NCI-H345 treated with DMSO at 0.1 percent for 48 hours (cell line): ENCODE measurements at regions not wholly inside any gene's neighbourhood (a gene's known extent, or its start where the extent isn't known, plus 50 kb on each side); places are given as distances from the start of the nearest gene placed in this dataset.

Experiments used
- DNase-seq: peaks from one replicate; lab custom pipeline; 2025; ENCODE audit not compliant: unreplicated experiment; lab: John Stamatoyannopoulos, UW

DNA sequence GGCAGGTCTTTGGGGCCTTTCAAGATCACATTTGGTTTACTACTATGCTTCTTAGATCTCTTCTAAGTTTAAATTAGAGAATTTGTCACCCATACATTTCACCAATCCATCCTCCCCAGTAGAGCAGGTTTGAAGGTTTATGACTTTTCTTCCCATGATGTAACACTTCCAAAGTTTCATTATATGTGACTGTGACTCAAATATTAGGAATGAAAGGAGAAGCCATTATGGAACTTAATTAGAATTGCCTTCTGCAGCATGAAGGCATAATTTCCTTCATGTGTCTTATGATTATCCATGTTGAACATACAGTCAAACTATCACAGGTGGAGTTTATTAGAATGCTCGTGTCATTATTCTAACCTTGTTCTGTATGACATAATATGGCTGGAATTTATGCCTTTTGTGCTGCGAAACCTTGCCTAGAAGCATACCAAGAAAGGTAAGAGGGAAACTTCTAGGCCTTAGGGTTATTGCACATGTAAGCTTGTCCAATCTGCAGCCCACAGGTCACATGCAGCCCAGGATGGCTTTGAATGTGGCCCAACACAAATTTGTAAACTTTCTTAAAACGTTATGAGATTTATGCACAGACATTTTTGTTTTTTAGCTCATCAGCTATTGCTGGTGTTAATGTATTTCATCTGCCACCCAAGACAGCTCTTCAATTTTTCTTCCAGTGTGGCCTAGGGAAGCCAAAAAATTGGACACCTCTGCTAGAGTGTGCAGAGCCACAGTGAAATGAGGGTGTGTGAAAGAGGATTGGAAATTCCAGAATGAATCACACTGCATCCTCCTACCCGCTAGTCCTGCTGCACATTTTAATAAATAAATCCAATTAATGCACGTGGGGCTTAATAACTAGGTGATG is 133.6 kb downstream of the TMEM26 start:
- DNase-seq, result no peak

DNA sequence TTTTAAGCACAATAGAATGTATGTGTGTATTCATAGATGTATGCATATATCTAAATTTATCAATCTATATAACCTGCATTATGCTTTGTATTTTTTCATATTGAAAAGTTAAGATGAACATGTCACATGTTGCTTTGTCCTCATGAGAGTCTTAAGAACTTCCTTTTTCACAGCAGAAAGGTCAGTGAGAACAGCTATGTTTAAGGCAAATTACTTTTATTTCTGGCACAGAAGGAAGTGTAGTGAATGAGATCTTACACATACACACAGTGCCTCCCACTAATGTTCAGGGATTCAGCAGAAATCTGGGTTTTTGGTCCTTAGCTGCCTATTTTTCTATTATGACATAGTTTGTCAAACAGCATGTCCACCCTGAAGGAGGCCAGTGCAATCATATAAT is 134.8 kb downstream of the TMEM26 start:
- DNase-seq, result no peak

- DNase-seq, result no peak
These were observed 135.5 kb downstream of the TMEM26 start for GRCh38 chr10:61317706-61318105.

DNA sequence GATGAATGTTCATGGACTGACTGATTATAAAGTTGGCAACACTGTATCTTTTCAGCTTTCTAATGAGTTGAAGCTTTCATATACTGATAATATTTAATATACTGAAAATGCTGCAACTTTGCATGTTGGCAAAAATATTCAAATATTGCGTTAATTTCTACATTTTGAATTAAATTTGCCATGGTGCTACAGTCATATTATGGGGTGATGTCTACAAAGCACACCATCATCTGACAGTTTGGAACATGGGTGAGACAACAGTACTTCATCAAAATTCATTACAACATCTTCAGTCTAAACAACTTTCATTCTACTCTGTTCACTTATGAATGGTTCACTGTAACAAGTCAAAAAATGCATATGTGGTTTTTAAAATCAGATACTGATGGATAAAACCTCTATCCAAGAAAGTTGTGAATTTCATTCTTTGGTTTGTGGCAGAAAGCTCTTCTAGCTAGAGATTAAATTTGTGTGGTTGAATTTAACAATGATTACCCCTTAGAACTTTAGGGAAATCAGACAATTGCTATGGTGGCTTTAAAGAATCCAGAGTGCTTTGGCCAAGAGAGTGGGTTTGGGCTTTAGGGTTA is 136.4 kb downstream of the TMEM26 start:
- no peak for DNase-seq

DNA sequence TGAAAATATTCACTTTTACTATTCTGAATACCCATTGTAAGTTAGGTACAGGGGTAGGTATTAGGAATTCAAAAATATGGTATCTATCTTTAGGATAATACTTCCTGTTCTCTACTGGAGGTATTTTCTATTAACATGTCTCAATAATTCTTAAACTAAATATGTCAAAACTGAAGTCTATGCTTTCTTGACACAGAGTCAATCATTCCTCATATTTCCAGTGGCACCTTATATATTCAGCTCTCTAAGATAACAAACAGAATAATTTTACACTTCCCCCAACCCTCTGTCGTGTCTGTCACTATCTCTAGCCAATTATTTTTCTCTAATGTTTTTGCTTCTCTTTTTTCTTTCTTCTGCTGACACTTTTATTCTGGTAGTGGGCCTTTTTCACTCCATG is 138.9 kb downstream of the TMEM26 start:
- DNase-seq, result no peak

DNA sequence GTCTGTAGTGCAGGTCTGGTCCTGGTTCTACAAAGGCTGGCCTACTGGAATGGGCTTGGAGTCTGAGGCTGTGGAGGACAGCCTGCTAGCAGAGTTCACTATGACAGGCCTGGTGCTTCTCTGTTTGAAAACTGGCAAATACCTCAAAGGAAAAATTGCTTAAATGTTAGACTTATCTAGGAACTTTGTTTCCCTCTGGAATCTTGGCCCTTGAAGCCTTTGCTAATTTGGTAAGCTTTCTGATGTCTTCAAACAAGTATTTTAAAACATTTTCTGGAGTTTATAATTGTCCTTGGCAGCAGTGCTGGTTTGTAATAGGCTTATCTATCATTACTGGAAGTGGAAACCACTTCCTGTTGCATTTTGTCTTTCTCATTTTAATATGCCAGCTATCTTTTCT is 139.7 kb downstream of the TMEM26 start:
- no peak for DNase-seq

GRCh38 chr10:61304746-61305145 is 148.4 kb downstream of the TMEM26 start:
- no peak for DNase-seq

GRCh38 chr10:61302124-61302523 is 151.1 kb downstream of the TMEM26 start:
- DNase-seq, result no peak

DNA sequence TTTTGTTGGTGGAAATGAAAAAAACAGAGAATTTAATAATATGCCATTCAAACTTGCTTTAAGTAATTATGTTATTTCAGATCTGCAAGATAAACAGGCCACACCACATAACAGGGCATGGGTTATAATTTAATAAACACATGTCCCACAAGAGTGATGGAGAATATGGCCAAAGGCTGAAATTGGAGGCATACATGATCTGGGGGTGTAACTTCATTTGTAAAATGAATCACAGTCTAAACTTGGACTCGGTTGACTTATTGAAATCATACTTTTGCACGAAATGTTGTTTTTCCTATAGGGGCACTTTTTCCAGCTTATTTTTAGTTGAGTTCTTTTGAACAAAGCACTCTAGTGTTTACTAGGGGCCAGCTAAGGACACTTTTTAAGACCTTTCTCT is 151.6 kb downstream of the TMEM26 start:
- DNase-seq, result no peak

GRCh38 chr10:61299841-61300240 is 153.3 kb downstream of the TMEM26 start:
- no peak for DNase-seq

DNA sequence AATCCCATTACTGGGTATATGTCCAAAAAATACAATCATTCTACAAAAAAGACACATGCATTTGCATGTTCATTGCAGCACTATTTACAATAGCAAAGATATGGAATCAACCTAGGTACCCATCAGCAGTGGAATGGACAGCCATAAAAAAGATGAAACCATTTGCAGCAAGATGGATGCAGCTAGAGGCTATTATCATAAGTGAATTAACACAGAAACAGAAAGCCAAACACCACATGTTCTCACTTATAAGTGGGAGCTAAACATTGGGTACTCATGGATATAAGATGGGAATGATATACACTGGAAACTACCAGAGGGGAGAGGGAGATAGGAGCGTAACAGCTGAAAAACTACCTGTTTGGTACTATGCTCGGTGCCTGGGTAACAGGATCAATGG is 154.0 kb downstream of the TMEM26 start:
- no peak for DNase-seq

- no peak for DNase-seq
These were observed 155.0 kb downstream of the TMEM26 start for GRCh38 chr10:61298194-61298593.

DNA sequence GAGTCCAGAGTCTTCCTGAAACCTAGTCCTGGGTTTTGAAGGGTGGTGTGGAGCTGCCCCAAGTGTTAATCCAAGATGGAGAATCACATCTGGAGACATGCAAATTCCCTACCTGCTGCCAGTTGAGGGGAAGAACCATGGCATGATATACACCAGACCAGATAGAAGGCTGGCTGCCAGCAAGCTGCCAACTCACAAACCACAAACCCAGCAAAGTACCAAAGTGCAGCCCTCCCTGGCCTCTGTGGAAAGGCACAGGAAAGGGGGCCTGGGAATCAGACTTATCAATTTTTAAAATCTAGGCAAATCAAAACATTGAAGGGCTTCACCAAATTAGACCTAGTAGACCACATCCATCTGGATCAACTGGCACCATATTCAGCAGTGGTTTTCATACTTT is 157.0 kb downstream of the TMEM26 start:
- DNase-seq, result no peak

DNA sequence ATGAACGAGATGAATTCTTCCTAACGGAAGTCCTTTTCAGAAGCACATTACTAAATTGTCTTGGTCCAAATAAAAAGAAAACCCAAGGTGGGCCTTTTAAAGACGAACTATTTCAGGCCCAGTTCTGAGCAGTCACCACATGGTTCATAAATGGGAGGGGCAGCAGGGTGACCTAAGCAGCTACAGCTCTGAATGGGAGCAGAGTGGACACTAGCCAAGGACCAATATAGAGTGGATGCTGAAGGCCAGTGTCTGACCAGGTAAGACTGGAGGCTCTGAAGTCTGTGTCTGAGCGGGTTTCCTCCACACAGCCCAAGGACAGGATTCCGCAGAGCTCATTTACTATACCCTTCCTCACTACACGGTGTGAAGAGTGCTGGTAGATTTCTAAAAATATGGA is 159.1 kb downstream of the TMEM26 start:
- no peak for DNase-seq

DNA sequence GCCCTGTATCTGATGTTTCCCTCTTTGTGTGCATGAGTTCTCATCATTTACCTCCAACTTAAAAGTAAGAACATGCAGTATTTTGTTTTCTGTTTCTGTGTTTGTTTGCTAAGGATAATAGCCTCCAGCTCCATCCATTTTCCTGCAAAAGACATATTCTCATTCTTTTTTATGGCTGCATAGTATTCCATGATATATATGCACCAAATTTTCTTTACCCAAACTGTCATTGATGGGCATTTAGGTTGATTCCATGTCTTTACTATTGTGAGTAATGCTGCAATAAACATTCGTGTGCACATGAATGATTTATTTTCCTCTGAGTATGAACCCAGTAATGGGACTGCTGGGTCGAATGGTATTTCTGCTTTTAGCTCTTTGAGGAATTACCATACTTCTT is 163.4 kb downstream of the TMEM26 start:
- DNase-seq, result no peak

- DNase-seq, result no peak
These were observed 166.5 kb downstream of the TMEM26 start for GRCh38 chr10:61286686-61287085.

GRCh38 chr10:61285749-61286148 is 167.4 kb downstream of the TMEM26 start:
- DNase-seq, result no peak

DNA sequence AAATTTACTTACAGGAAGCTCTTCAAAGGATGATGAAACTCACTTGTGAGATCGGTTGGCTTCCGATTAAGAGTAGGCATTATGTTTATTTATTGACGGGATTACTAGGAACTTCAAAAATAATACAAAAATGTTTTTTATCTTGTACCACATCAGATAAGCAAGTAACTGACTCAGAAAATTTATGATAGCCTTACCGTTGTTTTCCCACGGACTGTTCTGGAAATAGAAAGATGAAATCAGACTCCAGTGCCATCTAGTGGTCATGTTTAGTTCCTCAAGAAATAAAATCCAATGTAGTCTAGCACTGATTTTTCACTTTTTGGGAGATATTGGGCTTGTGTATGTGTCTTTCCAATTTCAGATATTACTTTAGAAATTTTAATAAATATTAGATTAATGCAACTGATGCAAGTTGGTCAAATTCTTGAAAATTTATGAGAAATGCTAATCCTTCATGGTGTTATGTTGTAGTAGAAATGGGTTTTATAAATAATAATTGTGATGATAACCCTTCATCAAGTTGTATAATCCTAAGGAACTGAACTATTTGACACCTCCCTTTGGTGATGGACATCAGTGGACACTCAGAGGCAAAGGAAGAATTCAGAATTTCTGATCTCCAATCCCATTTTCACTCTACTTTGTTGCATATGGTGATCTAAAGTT is 168.8 kb downstream of the TMEM26 start:
- DNase-seq, result peak; percentile 19

DNA sequence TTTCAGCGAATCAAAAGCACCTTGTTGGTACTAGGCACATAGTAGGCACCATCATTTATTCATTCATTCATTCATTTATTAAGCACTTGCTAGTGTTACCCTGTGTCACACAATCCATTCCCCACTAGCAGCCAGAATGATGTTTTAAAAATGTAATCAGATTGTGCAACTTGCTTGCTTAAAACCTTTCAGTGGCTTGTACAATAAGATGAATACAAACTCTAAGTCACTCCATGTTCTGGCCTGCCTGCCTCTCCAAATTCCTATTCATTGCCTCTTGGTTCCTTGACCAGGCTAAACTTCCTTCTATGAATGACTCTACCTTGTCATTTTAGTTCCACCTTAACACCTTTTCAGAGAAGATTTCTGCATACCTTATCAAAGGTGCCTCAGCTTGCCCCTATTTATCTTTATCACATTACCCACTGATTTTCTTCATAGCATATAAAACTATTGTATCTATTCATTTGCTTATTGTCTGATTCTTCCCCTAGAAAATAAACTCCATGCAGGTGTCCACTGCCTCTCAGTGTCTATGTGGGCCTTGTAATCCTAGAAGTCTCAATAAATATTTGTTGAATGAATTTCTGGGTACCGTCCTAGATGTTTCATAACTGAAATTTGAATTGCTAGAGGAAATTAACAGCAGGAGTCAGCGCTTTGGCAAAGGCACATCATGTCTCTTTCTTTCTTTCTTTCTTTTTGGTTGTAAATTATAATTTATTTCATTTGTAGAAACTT is 169.5 kb downstream of the TMEM26 start:
- no peak for DNase-seq

DNA sequence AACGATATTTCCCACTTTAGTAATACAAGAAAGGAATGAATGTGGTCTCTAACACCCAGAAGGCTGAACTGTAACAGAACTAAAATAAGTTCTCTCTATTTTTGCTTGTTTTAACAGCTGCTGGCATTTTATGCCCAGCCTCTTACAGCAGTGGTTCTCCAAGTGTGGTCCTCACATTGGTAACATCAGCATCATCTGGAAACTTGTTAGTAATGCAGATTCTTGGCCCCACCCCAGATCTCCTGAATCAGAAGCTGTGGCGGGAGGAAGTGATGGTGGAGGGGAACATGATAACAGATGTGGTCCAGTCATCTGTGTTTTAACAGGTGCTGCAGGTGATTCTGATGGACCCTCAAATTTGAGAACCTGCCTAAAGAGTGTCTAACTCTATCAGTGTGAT is 170.1 kb downstream of the TMEM26 start:
- DNase-seq, result no peak

DNA sequence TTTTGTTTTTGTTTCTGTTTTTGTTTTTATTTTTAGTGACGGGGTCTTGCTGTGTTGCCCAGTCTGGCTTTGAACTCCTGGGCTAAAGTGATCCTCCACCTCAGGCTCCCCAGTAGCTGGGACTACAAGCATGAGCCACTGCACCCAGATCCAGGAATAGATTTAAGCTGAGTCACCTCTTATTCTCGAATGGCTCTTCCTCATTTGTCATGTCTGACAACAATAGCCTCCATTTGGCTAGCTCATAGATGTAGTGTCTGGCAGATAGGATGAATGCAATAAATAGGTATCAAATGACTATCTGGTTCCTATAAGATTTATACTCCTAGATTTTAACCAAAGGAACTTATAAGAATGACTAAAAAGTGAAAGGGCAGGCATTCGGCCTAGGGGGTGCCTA is 172.9 kb downstream of the TMEM26 start:
- DNase-seq, result no peak

GRCh38 chr10:61279400-61279799 is 173.8 kb downstream of the TMEM26 start:
- no peak for DNase-seq
